ENCODE measurements at regions not wholly inside any gene's neighbourhood (a gene's known extent, or its start where the extent isn't known, plus 50 kb on each side); places are given as distances from the start of the nearest gene placed in this dataset.

DNA sequence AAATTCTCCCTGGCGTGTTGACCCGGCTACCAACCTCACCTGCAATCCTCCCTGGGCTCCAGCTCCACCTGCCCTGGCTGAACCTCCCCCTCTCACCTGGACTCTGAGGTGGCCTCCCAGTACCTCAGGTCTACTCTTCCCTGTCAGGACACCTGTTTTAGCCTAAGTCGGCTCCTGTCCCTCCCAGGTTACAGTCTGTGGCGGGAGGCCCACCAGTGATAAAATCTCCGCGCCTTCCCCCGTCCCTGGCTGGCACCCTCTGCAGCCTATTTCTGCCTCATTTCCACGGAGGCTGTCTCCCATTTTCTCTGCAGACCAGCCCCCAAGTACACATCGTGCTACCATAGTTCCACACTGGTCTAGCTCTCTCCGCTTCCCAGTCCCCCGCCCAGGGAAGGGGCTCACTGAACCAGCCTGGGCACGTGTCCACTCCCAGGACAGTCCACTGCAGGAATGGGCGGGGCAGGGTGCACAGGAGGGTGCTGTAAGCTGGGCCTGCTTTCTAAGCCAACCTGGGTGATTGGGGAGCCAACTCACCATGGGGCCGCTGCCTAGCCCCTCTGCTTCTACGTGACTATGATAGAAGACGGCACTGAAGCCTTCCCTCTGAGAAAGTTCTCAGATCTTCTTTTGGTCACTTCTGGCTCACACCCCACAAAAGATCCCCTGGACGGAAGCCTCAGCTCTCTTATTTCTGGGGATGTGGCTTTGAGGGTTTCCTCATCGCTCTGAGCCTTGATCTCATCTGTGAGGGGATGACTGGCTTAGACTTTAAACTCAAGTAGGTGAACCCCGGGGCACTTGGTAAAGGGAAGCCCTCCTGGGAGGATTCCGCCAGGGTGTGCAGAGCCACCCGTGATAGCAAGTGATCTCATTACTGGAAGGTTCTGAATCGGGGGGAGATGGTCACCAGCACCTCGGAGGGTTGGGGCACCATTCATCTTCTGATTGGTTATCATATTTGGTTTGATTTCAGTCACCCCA, 96.6 kb downstream of the NSMCE3 start:
- Mint-ChIP-seq H3K4me3 (ENCODE audit: low read depth) (no peak overlapping the region), H3K9me3 (no peaks in the 10 kb centered on the region), H3K4me1 (ENCODE audit: low read depth) (no peaks in the 10 kb centered on the region), H3K36me3 (ENCODE audit: low read depth) (no peaks in the 10 kb centered on the region), H3K27me3 (ENCODE audit: low read depth) (peaks cover 32% of the 10 kb centered on the region), H3K27ac (no peak overlapping the region)
- intact Hi-C loops (cut with micrococcal nuclease), result no loop called here
- no peak for DNase-seq (ENCODE audit: low spot score)

- intact Hi-C loops (cut with micrococcal nuclease), result no loop called here
- H3K36me3 Mint-ChIP-seq (ENCODE audit: low read depth), result no peaks in the 10 kb centered on the region
- H3K4me3 Mint-ChIP-seq (ENCODE audit: low read depth), result no peak overlapping the region
- no peaks in the 10 kb centered on the region for H3K4me1 Mint-ChIP-seq (ENCODE audit: low read depth)
- no peaks in the 10 kb centered on the region for H3K9me3 Mint-ChIP-seq
- no peak for DNase-seq (ENCODE audit: low spot score)
- H3K27me3 Mint-ChIP-seq (ENCODE audit: low read depth), result peaks cover 34% of the 10 kb centered on the region
- H3K27ac Mint-ChIP-seq, result no peak overlapping the region
These were observed 99.1 kb downstream of the NSMCE3 start for GRCh38 chr15:29170521-29170920.
